Iris pigment epithelial cell (primary cell): ENCODE measurements at regions not wholly inside any gene's neighbourhood (a gene's known extent, or its start where the extent isn't known, plus 50 kb on each side); places are given as distances from the start of the nearest gene placed in this dataset.
"Not testable (repeated sequence)": the region's sequence is repeated elsewhere in the genome, so short reads cannot be mapped to it uniquely, and the experiment has no call there.

Experiments
- DNase-seq: peaks from one replicate; pipeline ENCODE4 v3.0.0-alpha.2; 2011; ENCODE audit warnings: low read depth

GRCh38 chr3:164375995-164376394 is 702.3 kb downstream of the SI start:
- no peak for DNase-seq

- no peak for DNase-seq
Measured at GRCh38 chr3:164375538-164375937, 702.8 kb downstream of the SI start.

- DNase-seq = no peak
Measured at GRCh38 chr3:164371681-164372080, 706.6 kb downstream of the SI start.

GRCh38 chr3:164370970-164371369 is 707.3 kb downstream of the SI start:
- no peak for DNase-seq

GRCh38 chr3:164365242-164365641 is 713.1 kb downstream of the SI start:
- DNase-seq = no peak

GRCh38 chr3:164364111-164364510 is 714.2 kb downstream of the SI start:
- DNase-seq = no peak

GRCh38 chr3:164360738-164361406 is 717.4 kb downstream of the SI start:
- DNase-seq = no peak

- DNase-seq = no peak
Measured at GRCh38 chr3:164360078-164360578, 718.2 kb downstream of the SI start.

- no peak for DNase-seq
Measured at GRCh38 chr3:164352991-164353390, 725.3 kb downstream of the SI start.

- DNase-seq = no peak
Measured at GRCh38 chr3:164351131-164351530, 727.2 kb downstream of the SI start.

GRCh38 chr3:164342206-164342605 is 736.1 kb downstream of the SI start:
- DNase-seq = not testable (repeated sequence)

- no peak for DNase-seq
Measured at GRCh38 chr3:164341086-164341485, 737.2 kb downstream of the SI start.

- DNase-seq = no peak
Measured at GRCh38 chr3:164340273-164340672, 738.0 kb downstream of the SI start.

- no peak for DNase-seq
Measured at GRCh38 chr3:164332831-164333802, 745.2 kb downstream of the SI start.

- no peak for DNase-seq
Measured at GRCh38 chr3:164326714-164327113, 751.6 kb downstream of the SI start.

GRCh38 chr3:164320962-164321361 is 757.3 kb downstream of the SI start:
- DNase-seq = no peak

GRCh38 chr3:164306042-164306441 is 772.3 kb downstream of the SI start:
- DNase-seq = no peak

- no peak for DNase-seq
Measured at GRCh38 chr3:164303894-164304293, 774.4 kb downstream of the SI start.

- no peak for DNase-seq
Measured at GRCh38 chr3:164302622-164303021, 775.7 kb downstream of the SI start.

GRCh38 chr3:164291486-164291885 is 786.8 kb downstream of the SI start:
- not testable (repeated sequence) for DNase-seq

- no peak for DNase-seq
Measured at GRCh38 chr3:164278550-164278949, 799.7 kb downstream of the SI start.

- no peak for DNase-seq
Measured at GRCh38 chr3:164267053-164267452, 811.2 kb downstream of the SI start.

GRCh38 chr3:164250923-164251322 is 827.4 kb downstream of the SI start:
- DNase-seq = no peak
